GM12801 (cell line): ENCODE measurements at regions not wholly inside any gene's neighbourhood (a gene's known extent, or its start where the extent isn't known, plus 50 kb on each side); places are given as distances from the start of the nearest gene placed in this dataset.

Experiments used
- CTCF ChIP-seq: IDR thresholded peaks from one replicate; pipeline ENCODE4 v1.5.1; 2011; ENCODE audit warnings: control low read depth; ENCODE audit not compliant: insufficient read length; ENCODE audit errors: extremely low read depth

- TF ChIP-seq CTCF, result no peak
Observed at GRCh38 chr7:113783403-113783802, 135.4 kb downstream of the PPP1R3A start.

DNA sequence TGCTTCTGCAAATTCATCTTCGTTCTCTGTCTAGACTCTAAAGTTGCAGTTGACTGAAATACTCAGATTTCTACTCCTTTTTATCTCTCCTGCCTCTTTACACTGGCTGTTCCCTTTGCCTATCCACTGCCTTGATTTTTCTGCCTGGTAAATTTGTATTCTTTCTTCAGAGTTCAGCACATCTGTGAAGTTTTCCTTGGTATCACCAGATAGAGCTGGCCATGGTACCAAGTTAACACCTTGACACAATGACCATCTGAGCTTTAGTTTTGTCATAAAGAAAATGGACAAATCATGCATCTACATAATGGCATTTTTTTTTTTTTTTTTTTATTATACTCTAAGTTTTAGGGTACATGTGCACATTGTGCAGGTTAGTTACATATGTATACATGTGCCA, 143.0 kb downstream of the PPP1R3A start:
- no peak for TF ChIP-seq CTCF

- TF ChIP-seq CTCF, result no peak
Observed at GRCh38 chr7:113775401-113775800, 143.4 kb downstream of the PPP1R3A start.

DNA sequence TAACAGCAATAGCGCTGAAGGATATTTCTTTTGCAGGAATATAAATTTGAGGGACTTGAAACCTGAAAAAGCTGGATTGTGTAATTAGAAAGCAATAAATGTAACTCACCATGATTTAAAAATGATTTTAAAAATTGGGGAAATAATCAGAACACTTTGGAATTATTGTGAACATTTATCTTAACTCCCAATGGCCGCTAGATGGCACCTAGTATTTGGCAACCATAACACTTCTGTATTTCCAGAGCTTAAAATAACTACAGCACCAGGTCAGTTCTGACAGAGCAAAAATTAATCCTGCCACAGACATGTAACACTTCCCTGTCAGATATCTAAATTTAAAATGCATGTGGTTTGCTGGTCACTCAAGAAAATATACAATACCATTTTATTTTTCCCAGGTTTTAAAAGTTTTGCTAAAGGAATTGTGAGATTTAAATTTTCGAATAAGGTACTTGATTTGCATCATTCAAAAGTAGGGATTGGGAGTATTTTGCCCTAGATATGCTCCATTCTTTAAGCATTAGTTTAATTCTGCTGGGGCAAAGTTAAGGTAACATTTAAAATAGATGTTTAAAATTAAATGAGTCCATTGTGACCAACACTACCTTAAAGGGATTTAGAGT, 144.5 kb downstream of the PPP1R3A start:
- TF ChIP-seq CTCF, result no peak

DNA sequence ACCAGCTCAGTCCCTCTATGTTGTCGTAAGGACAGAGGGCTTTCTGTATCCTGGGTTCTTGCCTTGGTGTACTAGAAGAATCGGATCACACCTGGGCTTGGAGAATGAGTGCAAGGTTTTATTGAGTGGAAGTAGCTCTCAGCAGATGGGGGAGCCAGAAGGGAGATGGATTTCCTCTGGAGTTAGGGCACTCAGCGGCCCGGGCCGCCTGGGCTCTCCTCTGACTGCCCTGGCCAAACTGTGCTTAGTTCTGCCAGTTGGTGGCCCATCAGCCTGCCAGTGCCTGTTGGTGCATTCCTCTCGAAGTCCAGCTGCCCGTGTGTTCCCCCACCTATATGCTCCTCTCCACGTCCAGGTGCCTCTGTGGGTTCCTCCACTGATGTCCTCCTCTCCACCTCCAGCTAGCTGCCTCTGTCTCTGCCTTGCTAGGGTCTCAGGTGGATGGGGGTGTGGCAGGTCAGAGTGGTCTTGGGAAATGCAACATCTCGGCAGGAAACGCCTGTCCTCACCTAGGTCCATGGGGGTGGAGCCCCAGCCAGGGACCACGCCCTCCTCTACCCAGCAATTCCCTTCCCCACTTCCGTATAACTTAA, 148.6 kb downstream of the PPP1R3A start:
- no peak for TF ChIP-seq CTCF

DNA sequence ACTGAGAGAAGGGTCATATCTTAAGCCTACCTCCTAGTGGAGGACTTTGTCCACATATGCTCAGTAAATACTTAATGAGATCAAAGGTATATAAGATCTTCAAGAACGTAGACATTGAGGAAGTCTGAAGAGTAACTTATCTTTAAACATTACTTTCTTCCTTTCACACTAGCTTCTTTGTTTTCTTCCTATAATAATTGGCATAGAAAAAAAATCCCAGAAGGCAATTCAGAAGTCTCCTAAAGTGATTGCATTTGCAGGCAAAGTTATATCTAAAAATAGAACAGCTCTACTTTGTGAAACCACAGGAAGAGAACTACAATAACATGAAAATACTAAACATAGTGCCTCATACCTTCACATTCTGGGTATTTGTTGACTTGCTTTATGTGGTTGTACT, 150.4 kb downstream of the PPP1R3A start:
- no peak for TF ChIP-seq CTCF

DNA sequence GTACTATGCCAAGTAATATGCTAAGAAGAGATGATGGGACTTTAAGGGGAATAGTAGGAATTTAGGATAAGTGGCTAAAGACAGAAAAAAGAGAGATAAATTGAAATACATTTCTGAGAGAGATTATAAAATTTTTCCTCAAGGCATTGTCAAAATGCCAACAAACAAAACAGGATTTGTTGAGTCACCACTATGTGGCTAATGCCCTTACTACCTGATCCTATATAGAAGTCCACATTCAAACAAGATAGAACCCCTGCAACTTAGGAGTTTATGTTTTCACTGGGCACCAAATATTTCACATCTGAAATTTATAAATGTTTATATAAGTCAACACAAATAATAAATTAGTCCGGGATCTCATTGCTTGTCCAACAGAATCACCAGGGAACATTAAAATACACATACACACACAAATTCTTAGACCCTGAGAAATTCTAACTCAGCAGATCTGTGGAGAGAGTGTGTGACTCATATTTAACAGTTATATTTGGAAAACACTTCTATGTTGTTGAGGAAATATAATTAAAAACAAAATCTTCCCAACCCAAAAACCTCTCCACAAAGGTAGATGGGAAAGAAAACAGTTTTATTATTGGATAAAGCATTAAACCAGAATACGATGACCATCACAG, 154.3 kb downstream of the PPP1R3A start:
- no peak for TF ChIP-seq CTCF
